DND-41 (cell line): ENCODE measurements at regions not wholly inside any gene's neighbourhood (a gene's known extent, or its start where the extent isn't known, plus 50 kb on each side); places are given as distances from the start of the nearest gene placed in this dataset.
A peak's percentile ranks its signal among the peaks of the same experiment; 100 is the strongest.

ENCODE experiments used
- ATAC-seq: fragments of 200-7000 bp; cut with Tn5 transposase; 3 replicates; pipeline ENCODE4 v1.9.1; 2021; ENCODE audit warnings: low read depth; ENCODE audit not compliant: insufficient read depth
- DNase-seq: peaks from one replicate; pipeline ENCODE4 v3.0.0-alpha.2; 2020
- H2AFZ ChIP-seq: 2 replicates; pipeline ENCODE4 v1.6.0; 2012; ENCODE audit warnings: low read depth, low read length
- H3K27ac ChIP-seq: 2 replicates; pipeline ENCODE4 v1.5.1; 2012; ENCODE audit warnings: low read length, inconsistent platforms
- H3K27me3 ChIP-seq: fragments of 200-600 bp; sonication (generic); 2 replicates; pipeline ENCODE4 v1.6.0; 2012; ENCODE audit warnings: low read length, mild to moderate bottlenecking, inconsistent platforms; ENCODE audit not compliant: insufficient read depth, poor library complexity
- H3K36me3 ChIP-seq: 2 replicates; pipeline ENCODE4 v1.5.1; 2012; ENCODE audit warnings: low read length, inconsistent platforms; ENCODE audit not compliant: insufficient read depth
- H3K4me1 ChIP-seq: 2 replicates; pipeline ENCODE4 v1.5.1; 2012; ENCODE audit warnings: mild to moderate bottlenecking, low read length; ENCODE audit not compliant: insufficient read depth
- H3K4me2 ChIP-seq: 2 replicates; pipeline ENCODE4 v1.6.0; 2012; ENCODE audit warnings: mild to moderate bottlenecking, moderate library complexity, low read length, inconsistent platforms; ENCODE audit not compliant: insufficient read depth
- H3K4me3 ChIP-seq, 2 experiments: fragments of 200-600 bp in 1 of 2; shearing (Covaris generic) in 1 of 2; 2 replicates each; pipeline ENCODE4 v1.5.1; 2012 to 2016; ENCODE audit warnings: inconsistent platforms in 2 of 2, low read length in 2 of 2, mild to moderate bottlenecking in 2 of 2, low read depth in 1 of 2, moderate library complexity in 1 of 2
- H3K79me2 ChIP-seq: 2 replicates; pipeline ENCODE4 v1.6.0; 2012; ENCODE audit warnings: low read length, inconsistent platforms; ENCODE audit not compliant: insufficient read depth
- H3K9ac ChIP-seq: 2 replicates; pipeline ENCODE4 v1.6.0; 2012; ENCODE audit warnings: low read depth, mild to moderate bottlenecking, inconsistent platforms, low read length, moderate library complexity
- H3K9me3 ChIP-seq: 2 replicates; pipeline ENCODE4 v1.5.1; 2012; ENCODE audit warnings: low read length, moderate library complexity, mild to moderate bottlenecking, inconsistent platforms; ENCODE audit not compliant: insufficient read depth, severe bottlenecking
- H4K20me1 ChIP-seq: 2 replicates; pipeline ENCODE4 v1.6.0; 2012; ENCODE audit warnings: low read length; ENCODE audit not compliant: insufficient read depth
- CTCF ChIP-seq: IDR thresholded peaks from 2 replicates; pipeline ENCODE4 v1.5.1; 2012; ENCODE audit warnings: borderline replicate concordance, low read length, moderate library complexity, mild to moderate bottlenecking; ENCODE audit not compliant: poor library complexity, severe bottlenecking; ENCODE audit errors: extremely low read depth
- EZH2 ChIP-seq: IDR thresholded peaks from 3 replicates; pipeline ENCODE4 v1.6.1; 2012; ENCODE audit warnings: borderline replicate concordance, low read depth, mild to moderate bottlenecking, moderate library complexity, low read length, inconsistent platforms; ENCODE audit not compliant: severe bottlenecking

DNA sequence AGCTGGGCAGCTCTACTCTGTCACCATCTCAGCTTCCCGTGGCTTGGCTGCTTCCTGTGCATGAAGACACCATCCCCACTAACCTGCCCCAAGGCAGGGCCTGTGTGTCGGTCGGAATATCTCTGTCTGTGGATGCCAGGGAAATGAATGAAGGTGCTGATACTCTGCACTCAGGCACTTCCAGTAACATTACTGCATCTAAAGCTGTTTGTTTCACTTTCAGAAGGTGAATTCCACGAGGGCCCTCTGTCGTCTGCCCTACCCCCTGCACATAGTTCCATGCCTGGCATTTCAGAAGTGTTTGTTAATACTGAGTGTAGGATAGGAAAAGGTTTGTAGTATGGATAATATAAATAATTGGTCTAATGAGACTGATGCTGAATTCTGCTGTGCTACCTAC lies 114.7 kb upstream of the GMDS start:
- Histone ChIP-seq H3K79me2 (no peaks in the 10 kb centered on the region), H3K9me3 (no peaks in the 10 kb centered on the region), H3K27me3 (no peaks in the 10 kb centered on the region), H3K9ac (no peak overlapping the region), H3K4me2 (no peak overlapping the region), H2AFZ (no peak overlapping the region), H4K20me1 (no peaks in the 10 kb centered on the region), H3K4me3 (no peak overlapping the region), H3K27ac (no peak overlapping the region), H3K36me3 (no peaks in the 10 kb centered on the region), H3K4me1 (no peaks in the 10 kb centered on the region)
- ATAC-seq (no peak), DNase-seq (no peak)
- TF ChIP-seq EZH2 (no peak), CTCF (no peak)

GRCh38 chr6:2355150-2355549 lies 109.7 kb upstream of the GMDS start:
- no peak overlapping the region for H2AFZ ChIP-seq

GRCh38 chr6:2354138-2354491 lies 108.7 kb upstream of the GMDS start:
- DNase-seq (no peak), ATAC-seq (no peak)
- H3K4me1 ChIP-seq, result no peaks in the 10 kb centered on the region
- no peak overlapping the region for H3K9ac ChIP-seq
- no peak for TF ChIP-seq EZH2
- TF ChIP-seq CTCF, result no peak
- no peak overlapping the region for H3K4me3 ChIP-seq
- H3K79me2 ChIP-seq, result no peaks in the 10 kb centered on the region
- no peaks in the 10 kb centered on the region for H3K9me3 ChIP-seq
- H3K36me3 ChIP-seq, result no peaks in the 10 kb centered on the region
- no peak overlapping the region for H3K27ac ChIP-seq
- H2AFZ ChIP-seq, result no peak overlapping the region
- H4K20me1 ChIP-seq, result no peaks in the 10 kb centered on the region
- no peak overlapping the region for H3K4me2 ChIP-seq
- no peaks in the 10 kb centered on the region for H3K27me3 ChIP-seq

More at GRCh38 chr6:2355150-2355549, 109.7 kb upstream of the GMDS start:
- Histone ChIP-seq H3K9me3 (no peaks in the 10 kb centered on the region), H3K4me1 (no peaks in the 10 kb centered on the region), H3K27ac (no peak overlapping the region), H3K36me3 (no peaks in the 10 kb centered on the region), H4K20me1 (no peaks in the 10 kb centered on the region), H3K9ac (no peak overlapping the region), H3K4me2 (no peak overlapping the region), H3K79me2 (no peaks in the 10 kb centered on the region), H3K4me3 (no peak overlapping the region), H3K27me3 (no peaks in the 10 kb centered on the region)
- TF ChIP-seq EZH2 (no peak), CTCF (no peak)
- ATAC-seq (no peak), DNase-seq (no peak)

DNA sequence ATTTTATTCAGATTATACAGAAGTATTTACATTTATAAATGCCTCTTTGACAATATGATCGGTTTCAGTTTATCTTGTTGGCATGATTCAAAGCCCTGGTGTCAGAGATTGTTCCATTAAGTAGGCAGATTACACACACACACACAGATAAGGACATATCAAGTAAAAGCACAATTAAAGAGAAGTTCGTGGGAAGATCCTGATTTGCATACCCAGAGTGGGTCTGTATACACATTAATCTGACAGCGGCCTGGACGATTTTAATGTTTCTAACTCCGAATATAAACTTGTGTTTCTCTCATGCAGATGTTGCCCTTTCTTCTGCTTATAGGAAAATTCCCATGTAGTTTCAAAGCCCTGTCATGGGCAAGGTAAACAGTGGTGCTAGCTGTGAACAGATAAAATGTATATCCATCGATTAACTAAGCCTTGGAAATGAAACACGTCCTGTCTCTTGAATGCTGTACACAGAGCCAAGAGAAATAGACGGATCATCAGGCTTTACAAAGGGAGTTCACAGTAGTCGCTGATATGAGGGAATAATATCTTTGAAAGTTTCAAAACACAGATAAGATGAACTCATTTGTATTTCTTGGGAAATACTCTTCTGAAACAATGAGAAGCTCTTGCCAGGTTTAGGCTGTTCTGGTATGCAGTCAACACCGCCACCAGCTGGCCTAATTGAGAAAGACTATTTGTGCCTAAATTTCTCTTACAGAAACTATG lies 108.2 kb upstream of the GMDS start:
- no peaks in the 10 kb centered on the region for H3K27me3 ChIP-seq
- no peaks in the 10 kb centered on the region for H4K20me1 ChIP-seq
- no peaks in the 10 kb centered on the region for H3K79me2 ChIP-seq
- H3K4me1 ChIP-seq, result no peaks in the 10 kb centered on the region
- DNase-seq (peak; percentile 67), ATAC-seq (peak; percentile 74)
- no peak overlapping the region for H3K4me3 ChIP-seq
- H3K27ac ChIP-seq, result no peak overlapping the region
- H2AFZ ChIP-seq, result no peak overlapping the region
- no peaks in the 10 kb centered on the region for H3K9me3 ChIP-seq
- no peaks in the 10 kb centered on the region for H3K36me3 ChIP-seq
- no peak overlapping the region for H3K4me2 ChIP-seq
- TF ChIP-seq EZH2, result no peak
- peak; percentile 84 for TF ChIP-seq CTCF
- H3K9ac ChIP-seq, result no peak overlapping the region
